CD14-positive monocyte (primary cell): ENCODE measurements at regions not wholly inside any gene's neighbourhood (a gene's known extent, or its start where the extent isn't known, plus 50 kb on each side); places are given as distances from the start of the nearest gene placed in this dataset.

ENCODE experiments used
- DNase-seq, 3 donors: peaks; one replicate each; pipeline ENCODE4 v3.0.0-alpha.2; 2011 to 2022
- H2AFZ ChIP-seq: 2 replicates; pipeline ENCODE4 v1.6.0; 2012; ENCODE audit warnings: mild to moderate bottlenecking, low read depth, low read length, inconsistent platforms; ENCODE audit not compliant: insufficient read depth, poor library complexity, severe bottlenecking
- H3K27ac ChIP-seq, 2 donors: 1 replicate in 1 of 2; 2 replicates in 1 of 2; pipeline ENCODE4 v1.5.1; 2012 to 2013; ENCODE audit warnings: low read length in 2 of 2, control low read depth in 1 of 2, inconsistent platforms in 1 of 2, low read depth in 1 of 2, mild to moderate bottlenecking in 1 of 2
- H3K27me3 ChIP-seq, 2 donors: one replicate each; pipeline versions ENCODE4 v1.6.0 to v1.6.1; 2011 to 2013; ENCODE audit warnings: low read length in 2 of 2; ENCODE audit not compliant: control insufficient read depth in 2 of 2, insufficient read depth in 2 of 2
- H3K36me3 ChIP-seq, 2 donors: replicated peaks in 1 of 2; 1 replicate in 1 of 2; 2 replicates in 1 of 2; pipeline versions ENCODE4 v1.5.1 to v1.6.1; 2012 to 2013; ENCODE audit warnings: low read length in 2 of 2, control low read depth in 1 of 2, inconsistent platforms in 1 of 2, mild to moderate bottlenecking in 1 of 2; ENCODE audit not compliant: insufficient read depth in 2 of 2, control insufficient read depth in 1 of 2
- H3K4me1 ChIP-seq, 2 donors: 1 replicate in 1 of 2; 2 replicates in 1 of 2; pipeline versions ENCODE4 v1.5.1 to v1.6.1; 2012 to 2013; ENCODE audit warnings: low read length in 2 of 2, control low read depth in 1 of 2, inconsistent platforms in 1 of 2, mild to moderate bottlenecking in 1 of 2, moderate library complexity in 1 of 2; ENCODE audit not compliant: insufficient read depth in 2 of 2, control insufficient read depth in 1 of 2
- H3K4me2 ChIP-seq: replicated peaks from 2 replicates; pipeline ENCODE3; 2012; ENCODE audit warnings: low read length, moderate library complexity, mild to moderate bottlenecking; ENCODE audit not compliant: poor library complexity, severe bottlenecking; ENCODE audit errors: extremely low read depth
- H3K4me3 ChIP-seq, 3 experiments: fragments of 200-600 bp in 1 of 3; sonication (generic) in 1 of 3; replicated peaks in 1 of 3; 1 replicate in 2 of 3; 2 replicates in 1 of 3; pipeline ENCODE4 v1.5.1; 2011 to 2013; ENCODE audit warnings: low read length in 3 of 3, mild to moderate bottlenecking in 3 of 3, control low read depth in 2 of 3, low read depth in 2 of 3, inconsistent platforms in 1 of 3, moderate library complexity in 1 of 3
- H3K79me2 ChIP-seq: 2 replicates; pipeline ENCODE4 v1.6.0; 2012; ENCODE audit warnings: mild to moderate bottlenecking, control low read depth, inconsistent platforms, low read length, moderate library complexity; ENCODE audit not compliant: insufficient read depth
- H3K9ac ChIP-seq: 2 replicates; pipeline ENCODE4 v1.6.0; 2017; ENCODE audit warnings: low read length, mild to moderate bottlenecking; ENCODE audit not compliant: insufficient read depth, poor library complexity, severe bottlenecking
- H3K9me3 ChIP-seq, 2 donors: replicated peaks in 1 of 2; 1 replicate in 1 of 2; 2 replicates in 1 of 2; pipeline versions ENCODE4 v1.5.1 to v1.6.1; 2012 to 2013; ENCODE audit warnings: low read length in 2 of 2, control low read depth in 1 of 2; ENCODE audit not compliant: control insufficient read depth in 1 of 2, insufficient read depth in 1 of 2
- H4K20me1 ChIP-seq: 2 replicates; pipeline ENCODE4 v1.6.0; 2012; ENCODE audit warnings: mild to moderate bottlenecking, low read length, control low read depth, moderate library complexity; ENCODE audit not compliant: insufficient read depth
- H3K27ac Mint-ChIP-seq, 7 donors: one replicate each; pipeline ENCODE4 v1.8.0; 2020; ENCODE audit warnings: mild to moderate bottlenecking in 7 of 7, mixed read lengths in 7 of 7, moderate library complexity in 6 of 7, inconsistent platforms in 2 of 7
- H3K27me3 Mint-ChIP-seq, 3 donors: one replicate each; pipeline ENCODE4 v1.8.0; 2021 to 2022; ENCODE audit warnings: low read depth in 3 of 3, mild to moderate bottlenecking in 3 of 3, mixed read lengths in 3 of 3, moderate library complexity in 3 of 3, inconsistent platforms in 1 of 3
- H3K36me3 Mint-ChIP-seq, 2 donors: one replicate each; pipeline ENCODE4 v1.8.0; 2020; ENCODE audit warnings: mixed read lengths in 2 of 2, inconsistent platforms in 1 of 2, mild to moderate bottlenecking in 1 of 2
- H3K4me1 Mint-ChIP-seq: one replicate; pipeline ENCODE4 v1.8.0; 2020; ENCODE audit warnings: mild to moderate bottlenecking, mixed read lengths
- H3K4me3 Mint-ChIP-seq, 2 donors: one replicate each; pipeline ENCODE4 v1.8.0; 2020; ENCODE audit warnings: mild to moderate bottlenecking in 2 of 2, mixed read lengths in 2 of 2, moderate library complexity in 1 of 2
- H3K9me3 Mint-ChIP-seq, 7 donors: one replicate each; pipeline ENCODE4 v1.8.0; 2020 to 2022; ENCODE audit warnings: mixed read lengths in 7 of 7, mild to moderate bottlenecking in 6 of 7, moderate library complexity in 6 of 7, inconsistent platforms in 2 of 7
- WGBS: methylation state at CpG from one replicate; pipeline ENCODE4 v1.1.5; 2013; ENCODE audit warnings: missing lambda C conversion rate; ENCODE audit not compliant: insufficient coverage; 5-methylcytosine and 5-hydroxymethylcytosine counted together
- intact Hi-C, 2 donors: fragments of 100-400 bp; cut with micrococcal nuclease; formaldehyde crosslinking; loops; one replicate each; pipeline versions ENCODE4 v1.15.0 to v1.15.1; 2023
- TF ChIP-seq, protein P1 (sequence below): fragments of 200-600 bp; IDR thresholded peaks from one replicate; pipeline ENCODE4 v1.8.0; 2022; ENCODE audit warnings: antibody characterized with exemption, mild to moderate bottlenecking

DNA sequence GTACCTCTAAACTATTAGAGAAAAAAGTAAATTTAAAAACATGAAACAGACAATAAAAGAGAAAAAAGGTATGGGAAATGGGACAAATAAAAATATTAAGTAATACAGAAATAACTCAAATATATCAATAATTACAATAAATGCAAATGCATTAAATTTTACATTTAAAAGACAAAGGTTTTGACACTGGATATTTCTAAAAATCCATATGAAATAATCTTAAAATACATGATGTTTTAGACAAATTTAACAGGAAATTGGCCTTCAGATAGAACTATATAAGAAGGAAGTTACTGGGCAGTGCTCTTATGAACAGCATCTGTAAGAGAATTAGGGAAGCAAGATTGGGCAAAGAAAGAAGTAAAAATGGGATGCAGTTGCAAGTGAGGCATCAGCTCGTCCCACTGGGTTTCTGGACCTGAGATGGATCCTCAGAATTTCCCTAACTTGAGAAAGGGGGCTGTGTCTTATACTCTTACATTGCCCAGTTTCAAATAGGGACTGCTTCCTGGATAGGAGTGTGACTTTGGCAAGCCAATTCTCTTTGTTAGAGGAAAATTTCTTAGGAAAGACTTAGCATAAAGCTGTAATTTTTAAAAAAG lies 376.7 kb downstream of the SMOC2 start:
- WGBS, result no CpG with 5 or more reads among the region's 1 CpG

DNA sequence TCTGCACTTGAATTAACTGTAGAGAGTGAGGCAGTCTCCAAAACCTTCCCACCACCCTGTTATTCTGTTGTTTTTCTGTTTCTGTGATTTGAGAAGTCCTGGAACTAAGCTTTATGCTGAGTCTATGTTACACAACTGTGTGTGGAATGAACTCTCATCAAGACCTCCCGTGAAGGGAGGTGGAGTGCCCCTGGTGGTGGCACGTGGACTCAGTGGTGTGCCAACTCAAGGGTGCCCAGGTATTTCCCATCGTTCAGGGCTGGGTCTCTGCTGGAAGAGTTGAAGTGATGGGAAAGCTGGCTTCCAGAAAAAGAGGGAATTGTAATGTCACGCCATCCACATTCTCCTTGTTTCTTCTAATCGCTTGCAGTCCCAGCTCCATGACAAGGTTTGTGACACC lies 374.2 kb downstream of the SMOC2 start:
- H3K4me3 ChIP-seq, result no peak overlapping the region
- DNase-seq, result no peak
- H3K36me3 Mint-ChIP-seq, result no peaks in the 10 kb centered on the region
- H3K9ac ChIP-seq, result no peak overlapping the region
- H3K27me3 ChIP-seq, result no peaks in the 10 kb centered on the region
- H3K4me3 Mint-ChIP-seq, result no peak overlapping the region
- intact Hi-C loops, result no loop called here
- H3K4me1 ChIP-seq, result no peaks in the 10 kb centered on the region
- WGBS, result 39% methylated on average over 2 of the region's 5 CpGs
- no peaks in the 10 kb centered on the region for H3K36me3 ChIP-seq
- no peak overlapping the region for H3K27ac ChIP-seq
- TF ChIP-seq, protein P1, sequence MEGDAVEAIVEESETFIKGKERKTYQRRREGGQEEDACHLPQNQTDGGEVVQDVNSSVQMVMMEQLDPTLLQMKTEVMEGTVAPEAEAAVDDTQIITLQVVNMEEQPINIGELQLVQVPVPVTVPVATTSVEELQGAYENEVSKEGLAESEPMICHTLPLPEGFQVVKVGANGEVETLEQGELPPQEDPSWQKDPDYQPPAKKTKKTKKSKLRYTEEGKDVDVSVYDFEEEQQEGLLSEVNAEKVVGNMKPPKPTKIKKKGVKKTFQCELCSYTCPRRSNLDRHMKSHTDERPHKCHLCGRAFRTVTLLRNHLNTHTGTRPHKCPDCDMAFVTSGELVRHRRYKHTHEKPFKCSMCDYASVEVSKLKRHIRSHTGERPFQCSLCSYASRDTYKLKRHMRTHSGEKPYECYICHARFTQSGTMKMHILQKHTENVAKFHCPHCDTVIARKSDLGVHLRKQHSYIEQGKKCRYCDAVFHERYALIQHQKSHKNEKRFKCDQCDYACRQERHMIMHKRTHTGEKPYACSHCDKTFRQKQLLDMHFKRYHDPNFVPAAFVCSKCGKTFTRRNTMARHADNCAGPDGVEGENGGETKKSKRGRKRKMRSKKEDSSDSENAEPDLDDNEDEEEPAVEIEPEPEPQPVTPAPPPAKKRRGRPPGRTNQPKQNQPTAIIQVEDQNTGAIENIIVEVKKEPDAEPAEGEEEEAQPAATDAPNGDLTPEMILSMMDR, result no peak
- peaks cover 12 to 16% of the 10 kb centered on the region in 2 donors for H3K9me3 ChIP-seq
- H3K9me3 Mint-ChIP-seq, result peaks cover 7 to 14% (median 8%) of the 10 kb centered on the region in 7 donors
- no peaks in the 10 kb centered on the region for H3K27me3 Mint-ChIP-seq
- no peak overlapping the region for H3K4me2 ChIP-seq
- no peak overlapping the region for H2AFZ ChIP-seq
- H3K79me2 ChIP-seq, result no peaks in the 10 kb centered on the region
- no peaks in the 10 kb centered on the region for H4K20me1 ChIP-seq
- H3K27ac Mint-ChIP-seq, result no peak overlapping the region
- H3K4me1 Mint-ChIP-seq, result no peaks in the 10 kb centered on the region

More for the DNA sequence above, 376.7 kb downstream of the SMOC2 start:
- Histone ChIP-seq H3K36me3 (no peaks in the 10 kb centered on the region), H4K20me1 (no peaks in the 10 kb centered on the region), H3K4me3 (no peak overlapping the region), H2AFZ (no peak overlapping the region), H3K4me1 (no peaks in the 10 kb centered on the region), H3K4me2 (no peak overlapping the region), H3K9ac (no peak overlapping the region), H3K9me3 (peaks cover 22 to 29% of the 10 kb centered on the region in 2 donors), H3K79me2 (no peaks in the 10 kb centered on the region), H3K27ac (no peak overlapping the region), H3K27me3 (no peaks in the 10 kb centered on the region)
- no peaks in the 10 kb centered on the region for H3K4me1 Mint-ChIP-seq
- no peak overlapping the region for H3K27ac Mint-ChIP-seq
- intact Hi-C loops, result no loop called here
- H3K4me3 Mint-ChIP-seq, result no peak overlapping the region
- TF ChIP-seq, protein P1, result no peak
- H3K36me3 Mint-ChIP-seq, result no peaks in the 10 kb centered on the region
- no peaks in the 10 kb centered on the region for H3K27me3 Mint-ChIP-seq
- H3K9me3 Mint-ChIP-seq, result peaks cover 10 to 29% (median 14%) of the 10 kb centered on the region in 7 donors
- no peak for DNase-seq
